HG03342 (cell line): ENCODE measurements at regions not wholly inside any gene's neighbourhood (a gene's known extent, or its start where the extent isn't known, plus 50 kb on each side); places are given as distances from the start of the nearest gene placed in this dataset.
"Not testable (repeated sequence)": the region's sequence is repeated elsewhere in the genome, so short reads cannot be mapped to it uniquely, and the experiment has no call there.

Experiments used
- ATAC-seq: cut with Tn5 transposase; IDR thresholded peaks from one replicate; pipeline ENCODE4 v1.9.1; 2021; ENCODE audit warnings: mild to moderate bottlenecking, moderate library complexity; ENCODE audit not compliant: unreplicated experiment

GRCh38 chr5:98173334-98173733 lies 600.1 kb upstream of the RGMB start:
- ATAC-seq = no peak

- peak; percentile 45 for ATAC-seq
Measured at GRCh38 chr5:98175474-98175873, 598.0 kb upstream of the RGMB start.

GRCh38 chr5:98179791-98180755 lies 593.4 kb upstream of the RGMB start:
- ATAC-seq = no peak

GRCh38 chr5:98186128-98186527 lies 587.3 kb upstream of the RGMB start:
- ATAC-seq = no peak

GRCh38 chr5:98187945-98188344 lies 585.5 kb upstream of the RGMB start:
- no peak for ATAC-seq

GRCh38 chr5:98190344-98190743 lies 583.1 kb upstream of the RGMB start:
- not testable (repeated sequence) for ATAC-seq

GRCh38 chr5:98193921-98194760 lies 579.3 kb upstream of the RGMB start:
- ATAC-seq = no peak

GRCh38 chr5:98200726-98201541 lies 572.5 kb upstream of the RGMB start:
- ATAC-seq = no peak

- ATAC-seq = no peak
Measured at GRCh38 chr5:98204798-98205197, 568.7 kb upstream of the RGMB start.

- no peak for ATAC-seq
Measured at GRCh38 chr5:98205691-98206461, 567.6 kb upstream of the RGMB start.

GRCh38 chr5:98206566-98206965 lies 566.9 kb upstream of the RGMB start:
- ATAC-seq = no peak

- ATAC-seq = no peak
Measured at GRCh38 chr5:98209418-98209817, 564.0 kb upstream of the RGMB start.

- no peak for ATAC-seq
Measured at GRCh38 chr5:98214240-98215051, 559.0 kb upstream of the RGMB start.

GRCh38 chr5:98217138-98217537 lies 556.3 kb upstream of the RGMB start:
- ATAC-seq = peak; percentile 50

GRCh38 chr5:98218838-98219237 lies 554.6 kb upstream of the RGMB start:
- ATAC-seq = no peak

GRCh38 chr5:98227489-98227888 lies 546.0 kb upstream of the RGMB start:
- no peak for ATAC-seq

GRCh38 chr5:98231089-98231488 lies 542.4 kb upstream of the RGMB start:
- ATAC-seq = no peak

- not testable (repeated sequence) for ATAC-seq
Measured at GRCh38 chr5:98237794-98238193, 535.7 kb upstream of the RGMB start.

- ATAC-seq = no peak
Measured at GRCh38 chr5:98243972-98244371, 529.5 kb upstream of the RGMB start.
